ENCODE measurements at regions not wholly inside any gene's neighbourhood (a gene's known extent, or its start where the extent isn't known, plus 50 kb on each side); places are given as distances from the start of the nearest gene placed in this dataset.

DNA sequence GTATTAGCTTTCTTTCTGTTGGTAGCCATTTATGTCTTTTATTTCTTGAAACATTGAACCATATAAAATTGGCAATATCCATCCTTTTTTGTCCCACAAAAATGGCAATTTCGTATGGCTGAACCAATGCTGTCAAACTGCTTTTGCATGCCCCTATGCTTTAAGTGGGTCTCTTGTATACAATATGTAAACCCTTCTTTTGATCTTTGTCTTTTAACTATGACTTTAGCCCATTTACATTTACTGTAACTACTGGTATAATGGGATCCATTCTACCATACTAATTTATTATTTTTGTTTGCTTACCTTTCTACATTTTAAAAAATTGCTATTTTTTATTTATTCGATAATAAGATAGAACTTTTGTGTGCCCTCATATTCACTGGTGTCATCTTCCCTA is 93.4 kb downstream of the TENT4A start:
- no peak for DNase-seq (ENCODE audit: low spot score)
- no peaks in the 10 kb centered on the region for H3K36me3 ChIP-seq (ENCODE audit: insufficient read depth, low read length, poor library complexity, severe bottlenecking)
- ChIA-PET POLR2A (ENCODE audit: low non-redundant PET) (no interaction called here), CTCF (no interaction called here)
- no TSS peak for BruUV-seq (replicated peaks)
- H3K9me3 ChIP-seq (ENCODE audit: low read depth, low read length, poor library complexity, severe bottlenecking) = no peaks in the 10 kb centered on the region
- intact Hi-C loops (cut with micrococcal nuclease; ENCODE audit: unreplicated experiment) = no loop called here
- no peaks in the 10 kb centered on the region for H3K27me3 ChIP-seq (replicated peaks; ENCODE audit: insufficient read depth, low read depth, low read length, poor library complexity)
- no peaks in the 10 kb centered on the region for H3K4me1 ChIP-seq (ENCODE audit: insufficient read depth, low read length, poor library complexity, severe bottlenecking)
- no peak overlapping the region for H3K27ac ChIP-seq (ENCODE audit: low read depth, low read length, poor library complexity, severe bottlenecking)
- TF ChIP-seq EZH2 (IDR thresholded peaks at IDR 0.05; ENCODE audit: borderline replicate concordance, low read depth, low read length, poor library complexity, severe bottlenecking) = no peak
- TF ChIP-seq, protein P1, sequence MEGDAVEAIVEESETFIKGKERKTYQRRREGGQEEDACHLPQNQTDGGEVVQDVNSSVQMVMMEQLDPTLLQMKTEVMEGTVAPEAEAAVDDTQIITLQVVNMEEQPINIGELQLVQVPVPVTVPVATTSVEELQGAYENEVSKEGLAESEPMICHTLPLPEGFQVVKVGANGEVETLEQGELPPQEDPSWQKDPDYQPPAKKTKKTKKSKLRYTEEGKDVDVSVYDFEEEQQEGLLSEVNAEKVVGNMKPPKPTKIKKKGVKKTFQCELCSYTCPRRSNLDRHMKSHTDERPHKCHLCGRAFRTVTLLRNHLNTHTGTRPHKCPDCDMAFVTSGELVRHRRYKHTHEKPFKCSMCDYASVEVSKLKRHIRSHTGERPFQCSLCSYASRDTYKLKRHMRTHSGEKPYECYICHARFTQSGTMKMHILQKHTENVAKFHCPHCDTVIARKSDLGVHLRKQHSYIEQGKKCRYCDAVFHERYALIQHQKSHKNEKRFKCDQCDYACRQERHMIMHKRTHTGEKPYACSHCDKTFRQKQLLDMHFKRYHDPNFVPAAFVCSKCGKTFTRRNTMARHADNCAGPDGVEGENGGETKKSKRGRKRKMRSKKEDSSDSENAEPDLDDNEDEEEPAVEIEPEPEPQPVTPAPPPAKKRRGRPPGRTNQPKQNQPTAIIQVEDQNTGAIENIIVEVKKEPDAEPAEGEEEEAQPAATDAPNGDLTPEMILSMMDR (conservative IDR thresholded peaks at IDR 0.05; ENCODE audit: low read depth, low read length) = no peak
- H3K4me3 ChIP-seq (ENCODE audit: low read depth, low read length, poor library complexity, severe bottlenecking) = no peak overlapping the region

DNA sequence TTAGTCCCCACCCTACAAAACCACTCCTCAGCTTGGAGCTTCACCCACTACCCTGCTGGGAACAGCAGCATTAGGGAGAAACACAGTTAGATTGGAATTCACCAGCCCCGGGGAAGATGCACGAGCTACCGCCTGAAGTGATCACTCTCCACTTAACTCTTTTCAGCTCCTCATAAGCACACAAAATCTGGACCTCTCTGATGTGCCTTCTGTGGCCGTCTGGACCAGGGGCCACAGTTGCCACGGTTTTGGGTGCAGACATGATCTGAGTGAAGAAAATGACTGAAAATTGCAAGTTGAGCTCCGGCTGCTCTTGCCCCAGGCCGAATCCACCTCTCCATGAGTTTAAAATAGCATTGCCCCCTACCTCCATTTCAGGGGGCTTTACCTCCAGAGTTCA is 95.2 kb downstream of the TENT4A start:
- no peak for DNase-seq (ENCODE audit: low spot score)
- Histone ChIP-seq H3K4me3 (ENCODE audit: low read depth, low read length, poor library complexity, severe bottlenecking) (no peak overlapping the region), H3K27me3 (replicated peaks; ENCODE audit: insufficient read depth, low read depth, low read length, poor library complexity) (no peaks in the 10 kb centered on the region), H3K27ac (ENCODE audit: low read depth, low read length, poor library complexity, severe bottlenecking) (no peak overlapping the region), H3K36me3 (ENCODE audit: insufficient read depth, low read length, poor library complexity, severe bottlenecking) (no peaks in the 10 kb centered on the region), H3K9me3 (ENCODE audit: low read depth, low read length, poor library complexity, severe bottlenecking) (no peaks in the 10 kb centered on the region), H3K4me1 (ENCODE audit: insufficient read depth, low read length, poor library complexity, severe bottlenecking) (no peaks in the 10 kb centered on the region)
- ChIA-PET POLR2A (ENCODE audit: low non-redundant PET) (no interaction called here), CTCF (no interaction called here)
- no TSS peak for BruUV-seq (replicated peaks)
- intact Hi-C loops (cut with micrococcal nuclease; ENCODE audit: unreplicated experiment) = no loop called here
- TF ChIP-seq, protein P1 (conservative IDR thresholded peaks at IDR 0.05; ENCODE audit: low read depth, low read length) = no peak
- no peak for TF ChIP-seq EZH2 (IDR thresholded peaks at IDR 0.05; ENCODE audit: borderline replicate concordance, low read depth, low read length, poor library complexity, severe bottlenecking)

DNA sequence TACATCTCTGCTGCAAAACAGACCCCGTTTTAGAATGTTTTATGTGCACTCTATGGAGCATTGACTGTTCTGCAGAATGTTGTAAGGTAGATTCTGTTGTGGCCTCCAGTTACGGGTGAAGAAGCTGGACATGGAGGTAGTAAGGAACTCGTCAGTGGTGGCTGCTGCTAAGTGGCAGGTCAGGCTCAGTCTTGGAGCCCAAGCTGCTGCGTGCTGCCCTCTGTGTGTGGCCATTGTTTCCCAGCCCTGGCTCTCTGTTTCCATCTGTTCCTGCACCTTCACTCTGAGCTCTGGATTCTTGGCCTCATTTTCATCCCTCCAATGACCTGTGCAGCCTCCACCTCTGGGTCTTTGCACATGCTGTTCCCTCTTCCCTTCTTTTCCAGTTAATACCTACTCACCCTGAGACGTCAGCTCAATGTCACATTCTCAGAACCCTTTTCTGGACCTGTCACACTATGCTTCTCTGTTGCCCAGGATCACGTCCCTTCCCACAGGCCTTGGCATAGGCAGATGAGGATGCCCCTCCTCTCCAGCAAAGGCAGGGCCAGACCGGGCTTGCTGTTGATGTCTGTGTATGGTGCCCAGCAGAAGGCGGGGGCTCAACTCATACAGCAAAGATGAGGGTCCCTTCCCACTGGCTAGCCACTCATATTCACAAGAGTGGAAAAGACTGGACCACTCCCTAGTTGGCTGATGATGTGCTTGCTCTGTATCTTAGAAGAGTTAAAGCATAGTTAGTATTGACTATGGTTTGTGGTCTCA is 97.6 kb downstream of the TENT4A start:
- DNase-seq (ENCODE audit: low spot score) = no peak
- no peaks in the 10 kb centered on the region for H3K27me3 ChIP-seq (replicated peaks; ENCODE audit: insufficient read depth, low read depth, low read length, poor library complexity)
- TF ChIP-seq, protein P1 (conservative IDR thresholded peaks at IDR 0.05; ENCODE audit: low read depth, low read length) = no peak
- TF ChIP-seq EZH2 (IDR thresholded peaks at IDR 0.05; ENCODE audit: borderline replicate concordance, low read depth, low read length, poor library complexity, severe bottlenecking) = no peak
- no peaks in the 10 kb centered on the region for H3K9me3 ChIP-seq (ENCODE audit: low read depth, low read length, poor library complexity, severe bottlenecking)
- ChIA-PET POLR2A (ENCODE audit: low non-redundant PET) (no interaction called here), CTCF (no interaction called here)
- no peak overlapping the region for H3K4me3 ChIP-seq (ENCODE audit: low read depth, low read length, poor library complexity, severe bottlenecking)
- H3K27ac ChIP-seq (ENCODE audit: low read depth, low read length, poor library complexity, severe bottlenecking) = no peak overlapping the region
- H3K36me3 ChIP-seq (ENCODE audit: insufficient read depth, low read length, poor library complexity, severe bottlenecking) = no peaks in the 10 kb centered on the region
- no TSS peak for BruUV-seq (replicated peaks)
- H3K4me1 ChIP-seq (ENCODE audit: insufficient read depth, low read length, poor library complexity, severe bottlenecking) = no peaks in the 10 kb centered on the region
- intact Hi-C loops (cut with micrococcal nuclease; ENCODE audit: unreplicated experiment) = no loop called here

Data from A673 (cell line).